ENCODE measurements at regions not wholly inside any gene's neighbourhood (a gene's known extent, or its start where the extent isn't known, plus 50 kb on each side); places are given as distances from the start of the nearest gene placed in this dataset.

DNA sequence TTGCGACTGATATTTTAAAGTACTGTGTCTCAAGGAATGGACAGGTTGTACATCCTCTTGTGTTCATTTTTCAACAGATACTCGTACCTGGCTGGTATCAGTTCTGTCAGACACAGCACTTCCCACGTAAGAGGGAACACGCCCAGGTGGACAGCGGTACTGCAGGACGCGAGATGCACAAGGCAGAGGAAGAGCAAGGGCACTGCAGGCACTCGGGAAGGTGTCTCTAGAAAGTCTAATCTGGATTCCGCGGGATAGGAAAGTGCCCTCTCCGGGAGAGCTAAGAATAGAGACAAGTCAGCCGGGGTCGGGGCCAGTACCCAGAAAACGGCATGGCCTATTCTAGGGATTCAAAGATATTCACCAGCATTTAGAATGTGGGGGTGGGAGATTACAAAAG, 94.2 kb upstream of the MBOAT1 start:
- TF ChIP-seq, protein P1, sequence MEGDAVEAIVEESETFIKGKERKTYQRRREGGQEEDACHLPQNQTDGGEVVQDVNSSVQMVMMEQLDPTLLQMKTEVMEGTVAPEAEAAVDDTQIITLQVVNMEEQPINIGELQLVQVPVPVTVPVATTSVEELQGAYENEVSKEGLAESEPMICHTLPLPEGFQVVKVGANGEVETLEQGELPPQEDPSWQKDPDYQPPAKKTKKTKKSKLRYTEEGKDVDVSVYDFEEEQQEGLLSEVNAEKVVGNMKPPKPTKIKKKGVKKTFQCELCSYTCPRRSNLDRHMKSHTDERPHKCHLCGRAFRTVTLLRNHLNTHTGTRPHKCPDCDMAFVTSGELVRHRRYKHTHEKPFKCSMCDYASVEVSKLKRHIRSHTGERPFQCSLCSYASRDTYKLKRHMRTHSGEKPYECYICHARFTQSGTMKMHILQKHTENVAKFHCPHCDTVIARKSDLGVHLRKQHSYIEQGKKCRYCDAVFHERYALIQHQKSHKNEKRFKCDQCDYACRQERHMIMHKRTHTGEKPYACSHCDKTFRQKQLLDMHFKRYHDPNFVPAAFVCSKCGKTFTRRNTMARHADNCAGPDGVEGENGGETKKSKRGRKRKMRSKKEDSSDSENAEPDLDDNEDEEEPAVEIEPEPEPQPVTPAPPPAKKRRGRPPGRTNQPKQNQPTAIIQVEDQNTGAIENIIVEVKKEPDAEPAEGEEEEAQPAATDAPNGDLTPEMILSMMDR (IDR thresholded peaks at IDR 0.05), result no peak
- no peak for TF ChIP-seq POLR2A (IDR thresholded peaks at IDR 0.05)

All from uterus (tissue), 2 donors.